Choroid plexus epithelial cell (primary cell): ENCODE measurements at regions not wholly inside any gene's neighbourhood (a gene's known extent, or its start where the extent isn't known, plus 50 kb on each side); places are given as distances from the start of the nearest gene placed in this dataset.

Experiments
- DNase-seq: peaks from one replicate; pipeline ENCODE4 v3.0.0-alpha.2; 2010; ENCODE audit warnings: low read depth
- H3K4me3 ChIP-seq: 2 replicates; pipeline ENCODE4 v1.5.1; 2011; ENCODE audit warnings: low read depth, mild to moderate bottlenecking, control low read depth, low read length, moderate library complexity
- CTCF ChIP-seq: conservative IDR thresholded peaks from 2 replicates; pipeline ENCODE4 v1.5.1; 2011; ENCODE audit warnings: low read depth, mild to moderate bottlenecking, control low read depth, inconsistent platforms, low read length, moderate library complexity

GRCh38 chr9:89788434-89788833 is 183.6 kb downstream of the GADD45G start:
- H3K4me3 ChIP-seq: no peak overlapping the region
- DNase-seq: no peak
- no peak for TF ChIP-seq CTCF

GRCh38 chr9:89789922-89790510 is 185.2 kb downstream of the GADD45G start:
- H3K4me3 ChIP-seq: no peak overlapping the region
- no peak for DNase-seq
- no peak for TF ChIP-seq CTCF

- no peak for DNase-seq
- H3K4me3 ChIP-seq: no peak overlapping the region
- no peak for TF ChIP-seq CTCF
These were observed 185.8 kb downstream of the GADD45G start for GRCh38 chr9:89790542-89791109.

GRCh38 chr9:89791754-89792153 is 186.9 kb downstream of the GADD45G start:
- TF ChIP-seq CTCF: no peak
- no peak for DNase-seq
- no peak overlapping the region for H3K4me3 ChIP-seq

GRCh38 chr9:89792189-89793123 is 187.6 kb downstream of the GADD45G start:
- DNase-seq: no peak
- no peak for TF ChIP-seq CTCF

GRCh38 chr9:89793124-89793495 is 188.3 kb downstream of the GADD45G start:
- no peak for DNase-seq
- no peak overlapping the region for H3K4me3 ChIP-seq
- no peak for TF ChIP-seq CTCF

More at GRCh38 chr9:89792189-89793123, 187.6 kb downstream of the GADD45G start:
- no peak overlapping the region for H3K4me3 ChIP-seq
